Spleen (tissue), 11 donors: ENCODE measurements at regions not wholly inside any gene's neighbourhood (a gene's known extent, or its start where the extent isn't known, plus 50 kb on each side); places are given as distances from the start of the nearest gene placed in this dataset.

ENCODE experiments used
- DNase-seq: peaks from one replicate; pipeline ENCODE4 v3.0.0-alpha.2; 2020
- H3K27ac ChIP-seq, 8 donors: fragments of 200-600 bp; sonication (generic) in 7 of 8; 1 replicate in 4 of 8; 2 replicates in 4 of 8; pipeline versions ENCODE4 v1.5.0 to v1.8.0; 2016 to 2021; ENCODE audit warnings: inconsistent platforms in 4 of 8, mild to moderate bottlenecking in 4 of 8, moderate library complexity in 1 of 8
- H3K27me3 ChIP-seq, 7 donors: fragments of 200-600 bp; sonication (generic) in 6 of 7; replicated peaks in 1 of 7; 1 replicate in 4 of 7; 2 replicates in 3 of 7; pipeline versions ENCODE4 v1.5.0 to v1.8.0; 2016 to 2021; ENCODE audit warnings: inconsistent platforms in 3 of 7, mild to moderate bottlenecking in 1 of 7
- H3K36me3 ChIP-seq, 6 donors: fragments of 200-600 bp; sonication (generic) in 5 of 6; 1 replicate in 4 of 6; 2 replicates in 2 of 6; pipeline versions ENCODE4 v1.5.0 to v1.8.0; 2016 to 2021; ENCODE audit warnings: inconsistent platforms in 2 of 6
- H3K4me1 ChIP-seq, 6 donors: fragments of 200-600 bp; sonication (generic) in 5 of 6; 1 replicate in 3 of 6; 2 replicates in 3 of 6; pipeline versions ENCODE4 v1.5.0 to v1.8.0; 2016 to 2021; ENCODE audit warnings: inconsistent platforms in 3 of 6
- H3K4me3 ChIP-seq, 8 donors: fragments of 200-600 bp; sonication (generic) in 7 of 8; 1 replicate in 4 of 8; 2 replicates in 4 of 8; pipeline versions ENCODE4 v1.5.0 to v1.8.0; 2016 to 2021; ENCODE audit warnings: inconsistent platforms in 4 of 8, mild to moderate bottlenecking in 4 of 8, moderate library complexity in 2 of 8
- H3K9me3 ChIP-seq, 8 donors: fragments of 200-600 bp; sonication (generic) in 7 of 8; 1 replicate in 4 of 8; 2 replicates in 4 of 8; pipeline versions ENCODE4 v1.5.0 to v1.8.0; 2016 to 2021; ENCODE audit warnings: inconsistent platforms in 4 of 8
- POLR2A ChIP-seq, 3 donors: fragments of 450-650 bp; IDR thresholded peaks; one replicate each; pipeline ENCODE4 v1.5.1; 2017; ENCODE audit warnings: antibody characterized with exemption in 3 of 3, mild to moderate bottlenecking in 1 of 3
- POLR2AphosphoS5 ChIP-seq, 3 donors: sonication (generic); formaldehyde crosslinking; IDR thresholded peaks; one replicate each; pipeline ENCODE4 v1.5.1; 2017; ENCODE audit warnings: antibody characterized with exemption in 3 of 3
- WGBS, 5 donors: extraction: QIAGEN DNeasy Blood & Tissue Kit in 3 of 5; methylation state at CpG; one replicate each; pipeline versions ENCODE4 v1.1.5 to v1.1.7; 2013 to 2018; 5-methylcytosine and 5-hydroxymethylcytosine counted together
- intact Hi-C: fragments of 100-400 bp; cut with DNase I; formaldehyde crosslinking; loops from one replicate; pipeline ENCODE4 v1.15.0; 2023; ENCODE audit warnings: low total_unique reads
- small RNA-seq, 4 donors: library from RNA; depleted of rRNA; stranded (forward); fragments of <200 nt; gene quantifications; one replicate each; pipeline ENCODE3, GENCODE V24; 2016
- TF ChIP-seq, protein P1 (sequence below), 11 experiments: fragments of 200-600 bp in 7 of 11; fragments of 450-650 bp in 4 of 11; sonication (generic) in 4 of 11; IDR thresholded peaks in 8 of 11; conservative IDR thresholded peaks in 3 of 11; 1 replicate in 7 of 11; 2 replicates in 4 of 11; pipeline versions ENCODE4 v1.4.0 to v1.8.0; 2016 to 2021; ENCODE audit warnings: antibody characterized with exemption in 11 of 11, inconsistent platforms in 4 of 11, mild to moderate bottlenecking in 1 of 11
- donor health status: healthy with polysubstance abuse.
- donor health status: DM: no; HTN: no; CAD: no; lungs with moderate emphysema.
- donor health status: DM: no; HTN: no; CAD: no.
- donor health status: Bipolar disorder and iron deficiency.
- donor health status: healthy.
- donor health status: DM: no; HTN: no; CAD: no.
- donor health status: DM: yes; HTN: yes; CAD: no.

DNA sequence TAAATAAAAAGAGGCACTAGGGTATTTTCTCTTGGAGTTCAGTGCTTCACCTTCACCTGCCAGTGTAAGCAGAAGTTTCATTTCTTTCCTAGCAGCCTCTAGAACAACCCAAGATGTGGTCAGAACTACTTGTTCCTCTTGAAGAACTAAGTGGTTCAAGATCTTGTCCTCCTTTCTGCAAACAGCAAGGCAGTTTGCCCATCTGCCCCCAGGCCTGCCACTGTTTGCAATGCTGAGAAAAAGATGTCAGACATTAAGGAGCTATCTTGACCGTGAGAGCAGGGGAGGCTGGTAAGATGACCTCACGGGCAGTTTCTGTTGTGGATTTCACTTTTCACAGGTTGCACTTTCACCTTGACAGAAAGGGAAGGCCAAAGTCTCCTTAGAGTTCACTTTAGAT, 52.0 kb upstream of the KLF4 start:
- Histone ChIP-seq H3K36me3 (no peaks in the 10 kb centered on the region), H3K27me3 (no peaks in the 10 kb centered on the region), H3K4me1 (no peaks in the 10 kb centered on the region), H3K9me3 (no peaks in the 10 kb centered on the region), H3K27ac (no peak overlapping the region), H3K4me3 (no peak overlapping the region)
- WGBS, 5 donors, result 84 to 94% (median 88%) methylated on average over 2 of the region's 2 CpGs
- DNase-seq, result no peak
- intact Hi-C loops, result no loop called here
- no peak for TF ChIP-seq POLR2A (IDR thresholded peaks at IDR 0.05)
- TF ChIP-seq, protein P1, sequence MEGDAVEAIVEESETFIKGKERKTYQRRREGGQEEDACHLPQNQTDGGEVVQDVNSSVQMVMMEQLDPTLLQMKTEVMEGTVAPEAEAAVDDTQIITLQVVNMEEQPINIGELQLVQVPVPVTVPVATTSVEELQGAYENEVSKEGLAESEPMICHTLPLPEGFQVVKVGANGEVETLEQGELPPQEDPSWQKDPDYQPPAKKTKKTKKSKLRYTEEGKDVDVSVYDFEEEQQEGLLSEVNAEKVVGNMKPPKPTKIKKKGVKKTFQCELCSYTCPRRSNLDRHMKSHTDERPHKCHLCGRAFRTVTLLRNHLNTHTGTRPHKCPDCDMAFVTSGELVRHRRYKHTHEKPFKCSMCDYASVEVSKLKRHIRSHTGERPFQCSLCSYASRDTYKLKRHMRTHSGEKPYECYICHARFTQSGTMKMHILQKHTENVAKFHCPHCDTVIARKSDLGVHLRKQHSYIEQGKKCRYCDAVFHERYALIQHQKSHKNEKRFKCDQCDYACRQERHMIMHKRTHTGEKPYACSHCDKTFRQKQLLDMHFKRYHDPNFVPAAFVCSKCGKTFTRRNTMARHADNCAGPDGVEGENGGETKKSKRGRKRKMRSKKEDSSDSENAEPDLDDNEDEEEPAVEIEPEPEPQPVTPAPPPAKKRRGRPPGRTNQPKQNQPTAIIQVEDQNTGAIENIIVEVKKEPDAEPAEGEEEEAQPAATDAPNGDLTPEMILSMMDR (IDR thresholded peaks at IDR 0.05 in 8 of 11, conservative IDR thresholded peaks at IDR 0.05 in 3 of 11), result no peak
- no peak for TF ChIP-seq POLR2AphosphoS5 (IDR thresholded peaks at IDR 0.05)

DNA sequence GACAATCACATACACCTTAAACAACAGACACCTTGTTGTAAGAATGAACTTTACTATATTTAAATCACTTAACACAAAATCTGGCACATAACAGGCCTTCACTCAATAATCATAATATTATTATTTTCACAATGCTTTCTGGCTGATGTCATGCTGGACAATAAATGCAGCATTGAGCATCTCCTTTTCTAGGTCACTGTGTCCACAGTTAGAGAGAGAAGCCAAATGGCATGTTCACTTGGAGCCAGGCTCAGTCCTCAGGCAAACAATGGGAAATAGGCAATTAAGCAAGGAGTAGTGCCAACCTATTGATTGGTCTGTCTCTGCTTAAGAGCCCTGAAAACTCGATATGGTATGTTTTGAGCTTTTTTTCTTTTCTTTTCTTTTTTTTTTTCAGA, 50.6 kb upstream of the KLF4 start:
- intact Hi-C loops, result no loop called here
- no peak for DNase-seq
- H3K4me1 ChIP-seq, result no peaks in the 10 kb centered on the region
- H3K4me3 ChIP-seq, result no peak overlapping the region
- H3K27me3 ChIP-seq, result no peaks in the 10 kb centered on the region
- no peak overlapping the region for H3K27ac ChIP-seq
- no peaks in the 10 kb centered on the region for H3K9me3 ChIP-seq
- WGBS, 5 donors, result 51 to 66% (median 56%) methylated on average over 1 of the region's 1 CpG
- no peaks in the 10 kb centered on the region for H3K36me3 ChIP-seq
- TF ChIP-seq POLR2A (IDR thresholded peaks at IDR 0.05) (no peak), POLR2AphosphoS5 (IDR thresholded peaks at IDR 0.05) (no peak)
- TF ChIP-seq, protein P1 (IDR thresholded peaks at IDR 0.05 in 8 of 11, conservative IDR thresholded peaks at IDR 0.05 in 3 of 11), result no peak

GRCh38 chr9:107539427-107540163, 50.0 kb upstream of the KLF4 start:
- Histone ChIP-seq H3K36me3 (no peaks in the 10 kb centered on the region), H3K27ac (no peak overlapping the region), H3K9me3 (no peaks in the 10 kb centered on the region), H3K27me3 (no peaks in the 10 kb centered on the region), H3K4me3 (no peak overlapping the region), H3K4me1 (no peaks in the 10 kb centered on the region)
- no peak for DNase-seq
- intact Hi-C loops, result no loop called here
- TF ChIP-seq POLR2AphosphoS5 (IDR thresholded peaks at IDR 0.05), result no peak
- no peak for TF ChIP-seq POLR2A (IDR thresholded peaks at IDR 0.05)
- TF ChIP-seq, protein P1 (IDR thresholded peaks at IDR 0.05 in 8 of 11, conservative IDR thresholded peaks at IDR 0.05 in 3 of 11), result no peak
- 74 to 84% (median 81%) methylated on average over 10 of the region's 10 CpGs for WGBS, 5 donors

Small RNA genes in the stretch of these regions (small RNA-seq; reads per million reads assigned to genes)
- gene RN7SL659P (0 reads per million in 4 donors), gene RNA5SP293 (0 reads per million in 4 donors), gene RNU6-1064P (0 reads per million in 4 donors), gene RNU6-996P (0 reads per million in 4 donors)
